ENCODE measurements at regions not wholly inside any gene's neighbourhood (a gene's known extent, or its start where the extent isn't known, plus 50 kb on each side); places are given as distances from the start of the nearest gene placed in this dataset.

GRCh38 chr4:147217655-147218054 lies 263.2 kb upstream of the EDNRA start:
- no peak overlapping the region for H2AFZ ChIP-seq (ENCODE audit: low read depth, low read length)
- TF ChIP-seq EZH2phosphoT487 (IDR thresholded peaks at IDR 0.05; ENCODE audit: low read depth) (no peak), CTCF (IDR thresholded peaks at IDR 0.05; ENCODE audit: low read depth, low read length) (no peak)
- no peak overlapping the region for H3K4me2 ChIP-seq (ENCODE audit: low read length)
- no peak overlapping the region for H3K9ac ChIP-seq (ENCODE audit: low read length)
- H3K36me3 ChIP-seq (replicated peaks; ENCODE audit: low read depth, low read length), result no peaks in the 10 kb centered on the region
- no peak overlapping the region for H3K27ac ChIP-seq (ENCODE audit: low read length)
- no peaks in the 10 kb centered on the region for H3K9me3 ChIP-seq (ENCODE audit: insufficient read depth, low read length)
- H3K79me2 ChIP-seq (ENCODE audit: low read length), result no peaks in the 10 kb centered on the region
- H3K4me3 ChIP-seq (ENCODE audit: low read length), result no peak overlapping the region
- no peaks in the 10 kb centered on the region for H3K4me1 ChIP-seq (ENCODE audit: low read length)
- no peaks in the 10 kb centered on the region for H4K20me1 ChIP-seq (ENCODE audit: insufficient read depth, low read length)
- no peaks in the 10 kb centered on the region for H3K27me3 ChIP-seq (ENCODE audit: low read depth, low read length)

GRCh38 chr4:147219145-147219544 lies 261.8 kb upstream of the EDNRA start:
- no peak for TF ChIP-seq CTCF (IDR thresholded peaks at IDR 0.05; ENCODE audit: low read depth, low read length)
- TF ChIP-seq EZH2phosphoT487 (IDR thresholded peaks at IDR 0.05; ENCODE audit: low read depth), result no peak
- Histone ChIP-seq H3K4me2 (ENCODE audit: low read length) (no peak overlapping the region), H2AFZ (ENCODE audit: low read depth, low read length) (no peak overlapping the region), H3K27ac (ENCODE audit: low read length) (no peak overlapping the region), H3K36me3 (replicated peaks; ENCODE audit: low read depth, low read length) (no peaks in the 10 kb centered on the region), H3K79me2 (ENCODE audit: low read length) (no peaks in the 10 kb centered on the region), H4K20me1 (ENCODE audit: insufficient read depth, low read length) (no peaks in the 10 kb centered on the region), H3K9me3 (ENCODE audit: insufficient read depth, low read length) (no peaks in the 10 kb centered on the region), H3K9ac (ENCODE audit: low read length) (no peak overlapping the region), H3K27me3 (ENCODE audit: low read depth, low read length) (no peaks in the 10 kb centered on the region), H3K4me1 (ENCODE audit: low read length) (no peaks in the 10 kb centered on the region), H3K4me3 (ENCODE audit: low read length) (no peak overlapping the region)

- H3K4me2 ChIP-seq (ENCODE audit: low read length), result no peak overlapping the region
- TF ChIP-seq CTCF (IDR thresholded peaks at IDR 0.05; ENCODE audit: low read depth, low read length), result no peak
- no peak for TF ChIP-seq EZH2phosphoT487 (IDR thresholded peaks at IDR 0.05; ENCODE audit: low read depth)
Observed at GRCh38 chr4:147220833-147221232, 260.1 kb upstream of the EDNRA start.

GRCh38 chr4:147222906-147223305 lies 258.0 kb upstream of the EDNRA start:
- H3K79me2 ChIP-seq (ENCODE audit: low read length), result no peaks in the 10 kb centered on the region
- H4K20me1 ChIP-seq (ENCODE audit: insufficient read depth, low read length), result no peaks in the 10 kb centered on the region
- TF ChIP-seq CTCF (IDR thresholded peaks at IDR 0.05; ENCODE audit: low read depth, low read length) (no peak), EZH2phosphoT487 (IDR thresholded peaks at IDR 0.05; ENCODE audit: low read depth) (no peak)
- no peak overlapping the region for H3K27ac ChIP-seq (ENCODE audit: low read length)
- no peaks in the 10 kb centered on the region for H3K4me1 ChIP-seq (ENCODE audit: low read length)
- no peaks in the 10 kb centered on the region for H3K9me3 ChIP-seq (ENCODE audit: insufficient read depth, low read length)
- H3K4me2 ChIP-seq (ENCODE audit: low read length), result no peak overlapping the region
- no peak overlapping the region for H3K4me3 ChIP-seq (ENCODE audit: low read length)
- H3K36me3 ChIP-seq (replicated peaks; ENCODE audit: low read depth, low read length), result no peaks in the 10 kb centered on the region
- no peak overlapping the region for H3K9ac ChIP-seq (ENCODE audit: low read length)
- H3K27me3 ChIP-seq (ENCODE audit: low read depth, low read length), result no peaks in the 10 kb centered on the region
- H2AFZ ChIP-seq (ENCODE audit: low read depth, low read length), result no peak overlapping the region

More at GRCh38 chr4:147220833-147221232, 260.1 kb upstream of the EDNRA start:
- Histone ChIP-seq H3K79me2 (ENCODE audit: low read length) (no peaks in the 10 kb centered on the region), H4K20me1 (ENCODE audit: insufficient read depth, low read length) (no peaks in the 10 kb centered on the region), H3K27me3 (ENCODE audit: low read depth, low read length) (no peaks in the 10 kb centered on the region), H3K9ac (ENCODE audit: low read length) (no peak overlapping the region), H3K9me3 (ENCODE audit: insufficient read depth, low read length) (no peaks in the 10 kb centered on the region), H2AFZ (ENCODE audit: low read depth, low read length) (no peak overlapping the region), H3K4me1 (ENCODE audit: low read length) (no peaks in the 10 kb centered on the region), H3K36me3 (replicated peaks; ENCODE audit: low read depth, low read length) (no peaks in the 10 kb centered on the region), H3K4me3 (ENCODE audit: low read length) (no peak overlapping the region), H3K27ac (ENCODE audit: low read length) (no peak overlapping the region)
